Adrenal gland (tissue), 5 donors: ENCODE measurements at regions not wholly inside any gene's neighbourhood (a gene's known extent, or its start where the extent isn't known, plus 50 kb on each side); places are given as distances from the start of the nearest gene placed in this dataset.
"Not testable (repeated sequence)": the region's sequence is repeated elsewhere in the genome, so short reads cannot be mapped to it uniquely, and the experiment has no call there.

Experiments
- POLR2A ChIP-seq, 2 donors: fragments of 450-650 bp; IDR thresholded peaks; one replicate each; pipeline ENCODE4 v1.6.1; 2017; ENCODE audit warnings: antibody characterized with exemption in 2 of 2, mild to moderate bottlenecking in 2 of 2, moderate library complexity in 1 of 2
- TF ChIP-seq, protein P1 (sequence below), 6 experiments: fragments of 450-650 bp in 4 of 6; fragments of 200-600 bp in 2 of 6; sonication (generic) in 1 of 6; IDR thresholded peaks; 1 replicate in 5 of 6; 2 replicates in 1 of 6; pipeline versions ENCODE4 v1.5.1 to v1.8.0; 2016 to 2021; ENCODE audit warnings: antibody characterized with exemption in 6 of 6, mild to moderate bottlenecking in 2 of 6, moderate library complexity in 1 of 6
- donor health status: DM: no; HTN: no; CAD: no.

DNA sequence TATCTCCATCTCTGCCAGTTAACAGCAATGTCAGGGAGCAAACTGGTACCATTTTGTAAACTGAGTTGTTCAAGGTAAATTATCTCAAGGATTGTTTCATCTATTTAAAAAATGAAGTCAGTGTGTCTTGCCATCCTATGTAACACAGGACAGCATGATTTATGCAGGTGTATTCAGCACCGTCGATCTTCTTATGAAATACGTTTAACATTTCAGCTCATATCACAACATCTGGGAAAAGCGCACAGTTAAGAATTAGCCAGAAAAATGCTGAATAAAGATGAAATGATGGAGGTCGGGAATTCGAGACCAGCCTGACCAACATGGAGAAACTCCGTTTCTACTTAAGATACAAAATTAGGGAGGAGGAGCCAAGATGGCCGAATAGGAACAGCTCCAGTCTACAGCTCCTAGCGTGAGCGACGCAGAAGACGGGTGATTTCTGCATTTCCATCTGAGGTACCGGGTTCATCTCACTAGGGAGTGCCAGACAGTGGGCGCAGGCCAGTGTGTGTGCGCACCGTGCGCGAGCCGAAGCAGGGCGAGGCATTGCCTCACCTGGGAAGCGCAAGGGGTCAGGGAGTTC is 107.3 kb upstream of the COX7C start:
- TF ChIP-seq, protein P1, sequence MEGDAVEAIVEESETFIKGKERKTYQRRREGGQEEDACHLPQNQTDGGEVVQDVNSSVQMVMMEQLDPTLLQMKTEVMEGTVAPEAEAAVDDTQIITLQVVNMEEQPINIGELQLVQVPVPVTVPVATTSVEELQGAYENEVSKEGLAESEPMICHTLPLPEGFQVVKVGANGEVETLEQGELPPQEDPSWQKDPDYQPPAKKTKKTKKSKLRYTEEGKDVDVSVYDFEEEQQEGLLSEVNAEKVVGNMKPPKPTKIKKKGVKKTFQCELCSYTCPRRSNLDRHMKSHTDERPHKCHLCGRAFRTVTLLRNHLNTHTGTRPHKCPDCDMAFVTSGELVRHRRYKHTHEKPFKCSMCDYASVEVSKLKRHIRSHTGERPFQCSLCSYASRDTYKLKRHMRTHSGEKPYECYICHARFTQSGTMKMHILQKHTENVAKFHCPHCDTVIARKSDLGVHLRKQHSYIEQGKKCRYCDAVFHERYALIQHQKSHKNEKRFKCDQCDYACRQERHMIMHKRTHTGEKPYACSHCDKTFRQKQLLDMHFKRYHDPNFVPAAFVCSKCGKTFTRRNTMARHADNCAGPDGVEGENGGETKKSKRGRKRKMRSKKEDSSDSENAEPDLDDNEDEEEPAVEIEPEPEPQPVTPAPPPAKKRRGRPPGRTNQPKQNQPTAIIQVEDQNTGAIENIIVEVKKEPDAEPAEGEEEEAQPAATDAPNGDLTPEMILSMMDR (IDR thresholded peaks at IDR 0.05) = not testable (repeated sequence)
- TF ChIP-seq POLR2A (IDR thresholded peaks at IDR 0.05) = not testable (repeated sequence)
